Skin of body (tissue), 1 donor: ENCODE measurements at regions not wholly inside any gene's neighbourhood (a gene's known extent, or its start where the extent isn't known, plus 50 kb on each side); places are given as distances from the start of the nearest gene placed in this dataset.

Experiments
- DNase-seq: peaks from one replicate; lab custom pipeline; 2025; lab: John Stamatoyannopoulos, UW

- no peak for DNase-seq
Measured at GRCh38 chr15:95932141-95932540, 398.4 kb upstream of the NR2F2 start.

GRCh38 chr15:95932676-95933075 is 397.8 kb upstream of the NR2F2 start:
- DNase-seq = no peak

- DNase-seq = no peak
Measured at GRCh38 chr15:95935852-95936251, 394.6 kb upstream of the NR2F2 start.

GRCh38 chr15:95937128-95937528 is 393.4 kb upstream of the NR2F2 start:
- no peak for DNase-seq

GRCh38 chr15:95940431-95940985 is 390.0 kb upstream of the NR2F2 start:
- no peak for DNase-seq

GRCh38 chr15:95944193-95944592 is 386.3 kb upstream of the NR2F2 start:
- no peak for DNase-seq

GRCh38 chr15:95944661-95945255 is 385.7 kb upstream of the NR2F2 start:
- peak; percentile 80 for DNase-seq

- no peak for DNase-seq
Measured at GRCh38 chr15:95946241-95946640, 384.3 kb upstream of the NR2F2 start.

- no peak for DNase-seq
Measured at GRCh38 chr15:95946926-95947325, 383.6 kb upstream of the NR2F2 start.

- no peak for DNase-seq
Measured at GRCh38 chr15:95948411-95948810, 382.1 kb upstream of the NR2F2 start.

- DNase-seq = no peak
Measured at GRCh38 chr15:95953032-95953431, 377.5 kb upstream of the NR2F2 start.

GRCh38 chr15:95957861-95958260 is 372.6 kb upstream of the NR2F2 start:
- peak; percentile 50 for DNase-seq

GRCh38 chr15:95958382-95958781 is 372.1 kb upstream of the NR2F2 start:
- peak; percentile 89 for DNase-seq

- no peak for DNase-seq
Measured at GRCh38 chr15:95968856-95969255, 361.6 kb upstream of the NR2F2 start.

GRCh38 chr15:95970326-95970725 is 360.2 kb upstream of the NR2F2 start:
- no peak for DNase-seq

GRCh38 chr15:95972041-95972553 is 358.4 kb upstream of the NR2F2 start:
- DNase-seq = peak; percentile 8

GRCh38 chr15:95972812-95973211 is 357.7 kb upstream of the NR2F2 start:
- no peak for DNase-seq

- DNase-seq = no peak
Measured at GRCh38 chr15:95973566-95974256, 356.8 kb upstream of the NR2F2 start.

- DNase-seq = no peak
Measured at GRCh38 chr15:95975212-95975611, 355.3 kb upstream of the NR2F2 start.

- no peak for DNase-seq
Measured at GRCh38 chr15:95979286-95979685, 351.2 kb upstream of the NR2F2 start.

GRCh38 chr15:95981209-95981608 is 349.3 kb upstream of the NR2F2 start:
- DNase-seq = no peak

- DNase-seq = no peak
Measured at GRCh38 chr15:95987299-95987698, 343.2 kb upstream of the NR2F2 start.
